Naive B cell (primary cell): ENCODE measurements at regions not wholly inside any gene's neighbourhood (a gene's known extent, or its start where the extent isn't known, plus 50 kb on each side); places are given as distances from the start of the nearest gene placed in this dataset.
"Not testable (repeated sequence)": the region's sequence is repeated elsewhere in the genome, so short reads cannot be mapped to it uniquely, and the experiment has no call there.

ENCODE experiments used
- ATAC-seq, 2 donors: fragments of 150-1000 bp; cut with Tn5 transposase; 2 replicates each; pipeline ENCODE4 v1.10.0; 2021; ENCODE audit warnings: low read depth in 2 of 2, mild to moderate bottlenecking in 2 of 2, moderate library complexity in 2 of 2
- DNase-seq: peaks from one replicate; pipeline ENCODE4 v3.0.0; 2022
- H3K27ac Mint-ChIP-seq, 6 donors: one replicate each; pipeline ENCODE4 v1.8.0; 2020 to 2022; ENCODE audit warnings: mild to moderate bottlenecking in 6 of 6, mixed read lengths in 6 of 6, moderate library complexity in 5 of 6, inconsistent platforms in 2 of 6
- H3K27me3 Mint-ChIP-seq, 3 donors: one replicate each; pipeline ENCODE4 v1.8.0; 2021 to 2022; ENCODE audit warnings: mixed read lengths in 3 of 3, mild to moderate bottlenecking in 1 of 3
- H3K36me3 Mint-ChIP-seq, 2 donors: one replicate each; pipeline ENCODE4 v1.8.0; 2020 to 2022; ENCODE audit warnings: mixed read lengths in 2 of 2, inconsistent platforms in 1 of 2, mild to moderate bottlenecking in 1 of 2
- H3K4me1 Mint-ChIP-seq, 3 donors: one replicate each; pipeline ENCODE4 v1.8.0; 2020 to 2022; ENCODE audit warnings: mixed read lengths in 3 of 3, inconsistent platforms in 1 of 3, mild to moderate bottlenecking in 1 of 3, moderate library complexity in 1 of 3
- H3K4me3 Mint-ChIP-seq, 8 donors: one replicate each; pipeline ENCODE4 v1.8.0; 2020 to 2022; ENCODE audit warnings: mild to moderate bottlenecking in 8 of 8, mixed read lengths in 8 of 8, moderate library complexity in 8 of 8, inconsistent platforms in 2 of 8
- H3K9me3 Mint-ChIP-seq, 7 donors: one replicate each; pipeline ENCODE4 v1.8.0; 2020 to 2022; ENCODE audit warnings: mixed read lengths in 7 of 7, mild to moderate bottlenecking in 5 of 7, inconsistent platforms in 2 of 7, moderate library complexity in 1 of 7

- H3K36me3 Mint-ChIP-seq, result no peaks in the 10 kb centered on the region
- H3K27me3 Mint-ChIP-seq, result no peaks in the 10 kb centered on the region
- peaks cover 0 to 2% (median 0%) of the 10 kb centered on the region in 7 donors for H3K9me3 Mint-ChIP-seq
- no peak for ATAC-seq
- H3K4me1 Mint-ChIP-seq, result no peaks in the 10 kb centered on the region
- no peak overlapping the region for H3K27ac Mint-ChIP-seq
- H3K4me3 Mint-ChIP-seq, result no peak overlapping the region
- DNase-seq, result no peak
Observed at GRCh38 chr1:224014330-224014649, 99.6 kb upstream of the FBXO28 start.

- H3K27me3 Mint-ChIP-seq, H3K4me3 Mint-ChIP-seq, ATAC-seq, H3K27ac Mint-ChIP-seq, H3K4me1 Mint-ChIP-seq, H3K36me3 Mint-ChIP-seq, H3K9me3 Mint-ChIP-seq, DNase-seq: not testable (repeated sequence)
Observed at GRCh38 chr1:224013626-224014329, 100.1 kb upstream of the FBXO28 start.

GRCh38 chr1:224012807-224013434 lies 101.0 kb upstream of the FBXO28 start:
- H3K27ac Mint-ChIP-seq, H3K27me3 Mint-ChIP-seq, DNase-seq, H3K36me3 Mint-ChIP-seq, ATAC-seq, H3K9me3 Mint-ChIP-seq, H3K4me3 Mint-ChIP-seq, H3K4me1 Mint-ChIP-seq: not testable (repeated sequence)

- H3K4me3 Mint-ChIP-seq, H3K36me3 Mint-ChIP-seq, H3K4me1 Mint-ChIP-seq, ATAC-seq, H3K27me3 Mint-ChIP-seq, H3K27ac Mint-ChIP-seq, DNase-seq, H3K9me3 Mint-ChIP-seq: not testable (repeated sequence)
Observed at GRCh38 chr1:224012162-224012561, 101.7 kb upstream of the FBXO28 start.

- not testable (repeated sequence) for H3K9me3 Mint-ChIP-seq, H3K4me1 Mint-ChIP-seq, H3K27ac Mint-ChIP-seq, H3K4me3 Mint-ChIP-seq, H3K36me3 Mint-ChIP-seq, ATAC-seq, H3K27me3 Mint-ChIP-seq, DNase-seq
Observed at GRCh38 chr1:224011751-224012150, 102.2 kb upstream of the FBXO28 start.

- not testable (repeated sequence) for H3K4me1 Mint-ChIP-seq, DNase-seq, H3K27me3 Mint-ChIP-seq, ATAC-seq, H3K27ac Mint-ChIP-seq, H3K9me3 Mint-ChIP-seq, H3K36me3 Mint-ChIP-seq
- H3K4me3 Mint-ChIP-seq, result peak overlapping the region in 1 of 8 donors; percentile 20
Observed at GRCh38 chr1:224011153-224011552, 102.8 kb upstream of the FBXO28 start.

GRCh38 chr1:224005973-224006372 lies 107.9 kb upstream of the FBXO28 start:
- H3K36me3 Mint-ChIP-seq, H3K27ac Mint-ChIP-seq, ATAC-seq, H3K4me1 Mint-ChIP-seq, H3K27me3 Mint-ChIP-seq, DNase-seq, H3K9me3 Mint-ChIP-seq, H3K4me3 Mint-ChIP-seq: not testable (repeated sequence)

GRCh38 chr1:224004552-224005315 lies 109.2 kb upstream of the FBXO28 start:
- DNase-seq (peak; percentile 66), ATAC-seq (peak; percentile 55 to 63)
- not testable (repeated sequence) for H3K27me3 Mint-ChIP-seq, H3K9me3 Mint-ChIP-seq, H3K36me3 Mint-ChIP-seq, H3K4me1 Mint-ChIP-seq
- H3K27ac Mint-ChIP-seq, result peak overlapping the region; percentile 49 to 93 (median 86)
- peak overlapping the region in 5 of 8 donors; percentile 12 to 59 (median 36) for H3K4me3 Mint-ChIP-seq

GRCh38 chr1:224003896-224004295 lies 110.0 kb upstream of the FBXO28 start:
- Mint-ChIP-seq H3K27ac (peak overlapping the region in 4 of 6 donors; percentile 85 to 93 (median 90)), H3K4me3 (peak overlapping the region in 5 of 8 donors; percentile 12 to 59 (median 47)), H3K4me1 (peaks cover 9 to 14% (median 12%) of the 10 kb centered on the region in 3 donors)
- H3K27me3 Mint-ChIP-seq, H3K9me3 Mint-ChIP-seq, DNase-seq, H3K36me3 Mint-ChIP-seq: not testable (repeated sequence)
- ATAC-seq, result peak; percentile 14 to 20

- not testable (repeated sequence) for H3K27ac Mint-ChIP-seq, H3K4me3 Mint-ChIP-seq, DNase-seq, H3K27me3 Mint-ChIP-seq, ATAC-seq, H3K36me3 Mint-ChIP-seq, H3K9me3 Mint-ChIP-seq
- H3K4me1 Mint-ChIP-seq, result peaks cover 13 to 22% (median 15%) of the 10 kb centered on the region in 3 donors
Observed at GRCh38 chr1:224001757-224002156, 112.2 kb upstream of the FBXO28 start.

- not testable (repeated sequence) for H3K4me3 Mint-ChIP-seq, H3K27me3 Mint-ChIP-seq, DNase-seq, ATAC-seq, H3K9me3 Mint-ChIP-seq, H3K36me3 Mint-ChIP-seq, H3K27ac Mint-ChIP-seq
- H3K4me1 Mint-ChIP-seq, result peaks cover 12 to 21% (median 15%) of the 10 kb centered on the region in 3 donors
Observed at GRCh38 chr1:223999761-224000160, 114.2 kb upstream of the FBXO28 start.

GRCh38 chr1:223998676-223999455 lies 115.0 kb upstream of the FBXO28 start:
- H3K27me3 Mint-ChIP-seq, H3K9me3 Mint-ChIP-seq, H3K36me3 Mint-ChIP-seq: not testable (repeated sequence)
- peak; percentile 28 for DNase-seq
- H3K4me1 Mint-ChIP-seq, result peaks cover 6 to 15% (median 7%) of the 10 kb centered on the region in 3 donors
- peak overlapping the region in 6 of 8 donors; percentile 31 to 80 (median 64) for H3K4me3 Mint-ChIP-seq
- peak; percentile 90 to 97 for ATAC-seq
- peak overlapping the region; percentile 42 to 94 (median 80) for H3K27ac Mint-ChIP-seq

GRCh38 chr1:223996376-223996775 lies 117.5 kb upstream of the FBXO28 start:
- H3K9me3 Mint-ChIP-seq, H3K27me3 Mint-ChIP-seq, H3K36me3 Mint-ChIP-seq, DNase-seq, H3K4me3 Mint-ChIP-seq, ATAC-seq, H3K27ac Mint-ChIP-seq: not testable (repeated sequence)
- peaks cover 6 to 24% (median 10%) of the 10 kb centered on the region in 3 donors for H3K4me1 Mint-ChIP-seq
